PC-3 (cell line): ENCODE measurements at regions not wholly inside any gene's neighbourhood (a gene's known extent, or its start where the extent isn't known, plus 50 kb on each side); places are given as distances from the start of the nearest gene placed in this dataset.

Experiments used
- EZH2 ChIP-seq: fragments of 300-600 bp; sonication (generic); IDR thresholded peaks from one replicate; pipeline ENCODE4 v1.6.1; 2017; ENCODE audit warnings: antibody characterized with exemption, mild to moderate bottlenecking, low read length; ENCODE audit not compliant: unreplicated experiment
- EZH2phosphoT487 ChIP-seq: fragments of 300-600 bp; sonication (generic); IDR thresholded peaks from 2 replicates; pipeline ENCODE4 v1.6.1; 2018; ENCODE audit warnings: mild to moderate bottlenecking, antibody characterized with exemption, low read length, borderline replicate concordance
- TF ChIP-seq, protein P1 (sequence below): fragments of 300-600 bp; sonication (generic); conservative IDR thresholded peaks from 2 replicates; pipeline ENCODE4 v1.5.1; 2017; ENCODE audit warnings: antibody characterized with exemption, low read depth, mild to moderate bottlenecking, low read length

DNA sequence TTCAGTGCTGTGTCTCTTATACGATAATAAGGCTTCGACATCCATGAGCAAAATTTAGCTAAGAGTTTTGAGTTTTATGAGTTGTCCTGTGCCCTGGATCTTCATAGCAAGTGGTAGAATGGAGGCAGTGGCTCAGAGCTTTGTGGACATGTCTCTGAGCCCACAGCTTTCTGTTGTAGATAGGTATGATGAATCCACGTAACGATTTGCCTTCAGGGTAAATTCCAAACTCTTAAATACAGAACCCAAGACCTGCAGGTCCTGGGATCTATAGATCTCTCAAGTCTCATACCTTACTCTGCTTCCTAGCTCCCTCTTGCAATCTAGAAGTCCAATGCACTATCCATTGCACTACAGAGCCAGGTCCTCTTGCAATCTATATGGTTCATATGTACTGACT is 59.5 kb upstream of the TLE4 start:
- TF ChIP-seq, protein P1, sequence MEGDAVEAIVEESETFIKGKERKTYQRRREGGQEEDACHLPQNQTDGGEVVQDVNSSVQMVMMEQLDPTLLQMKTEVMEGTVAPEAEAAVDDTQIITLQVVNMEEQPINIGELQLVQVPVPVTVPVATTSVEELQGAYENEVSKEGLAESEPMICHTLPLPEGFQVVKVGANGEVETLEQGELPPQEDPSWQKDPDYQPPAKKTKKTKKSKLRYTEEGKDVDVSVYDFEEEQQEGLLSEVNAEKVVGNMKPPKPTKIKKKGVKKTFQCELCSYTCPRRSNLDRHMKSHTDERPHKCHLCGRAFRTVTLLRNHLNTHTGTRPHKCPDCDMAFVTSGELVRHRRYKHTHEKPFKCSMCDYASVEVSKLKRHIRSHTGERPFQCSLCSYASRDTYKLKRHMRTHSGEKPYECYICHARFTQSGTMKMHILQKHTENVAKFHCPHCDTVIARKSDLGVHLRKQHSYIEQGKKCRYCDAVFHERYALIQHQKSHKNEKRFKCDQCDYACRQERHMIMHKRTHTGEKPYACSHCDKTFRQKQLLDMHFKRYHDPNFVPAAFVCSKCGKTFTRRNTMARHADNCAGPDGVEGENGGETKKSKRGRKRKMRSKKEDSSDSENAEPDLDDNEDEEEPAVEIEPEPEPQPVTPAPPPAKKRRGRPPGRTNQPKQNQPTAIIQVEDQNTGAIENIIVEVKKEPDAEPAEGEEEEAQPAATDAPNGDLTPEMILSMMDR, result no peak
- TF ChIP-seq EZH2phosphoT487 (no peak), EZH2 (no peak)
